A549 (cell line): ENCODE measurements at regions not wholly inside any gene's neighbourhood (a gene's known extent, or its start where the extent isn't known, plus 50 kb on each side); places are given as distances from the start of the nearest gene placed in this dataset.

Experiments
- ATAC-seq, 2 experiments: fragments of 200-7000 bp in 1 of 2; fragments of >200 bp in 1 of 2; cut with Nextera tagmentation in 1 of 2; cut with Tn5 transposase in 1 of 2; 3 replicates each; pipeline versions ENCODE4 v1.8.0 to v1.9.1; 2018 to 2020; ENCODE audit warnings: mild to moderate bottlenecking in 1 of 2, moderate library complexity in 1 of 2
- CTCF ChIA-PET: fragments of 300-600 bp; sonication (Branson Sonifier 250); formaldehyde crosslinking; extraction: SDS; loops from one replicate; lab custom pipeline; 2021; ENCODE audit warnings: antibody characterized with exemption, inconsistent platforms; lab: Yijun Ruan, JAX
- POLR2A ChIA-PET: fragments of 350-600 bp; formaldehyde crosslinking; extraction: SDS; loops from one replicate; lab custom pipeline; 2021; ENCODE audit warnings: antibody characterized with exemption, inconsistent platforms; lab: Yijun Ruan, JAX
- DNase-seq, 2 experiments: peaks; one replicate each; pipeline versions ENCODE4 v3.0.0 to v3.0.0-alpha.2; 2011 to 2016; ENCODE audit warnings: low read depth in 1 of 2, low spot score in 1 of 2
- FAIRE-seq: peaks from 2 replicates; lab custom pipeline; 2011; peaks lifted over from hg19 to GRCh38; lab: Jason Lieb, UNC
- H3K27ac ChIP-seq, 2 experiments: fragments of >200 bp; sonication (Bioruptor Twin); formaldehyde crosslinking; 3 replicates each; pipeline ENCODE4 v1.5.1; 2016 to 2017
- H3K4me1 ChIP-seq: fragments of >200 bp; sonication (Bioruptor Twin); formaldehyde crosslinking; 3 replicates; pipeline ENCODE4 v1.6.1; 2016
- H3K4me2 ChIP-seq: fragments of >200 bp; sonication (Bioruptor Twin); formaldehyde crosslinking; 3 replicates; pipeline ENCODE4 v1.6.1; 2016
- H3K4me3 ChIP-seq: fragments of >200 bp; sonication (Bioruptor Twin); formaldehyde crosslinking; 3 replicates; pipeline ENCODE4 v1.5.1; 2016
- H3K9me3 ChIP-seq: fragments of >200 bp; sonication (Bioruptor Twin); formaldehyde crosslinking; 3 replicates; pipeline ENCODE4 v1.6.1; 2016
- BHLHE40 ChIP-seq: IDR thresholded peaks from 2 replicates; pipeline ENCODE4 v1.6.1; 2012; ENCODE audit warnings: low read depth, low read length, inconsistent platforms
- CBX2 ChIP-seq: fragments of 200-600 bp; sonication (generic); IDR thresholded peaks from 2 replicates; pipeline ENCODE4 v1.6.1; 2016; ENCODE audit warnings: low read depth, mild to moderate bottlenecking, borderline replicate concordance
- CBX8 ChIP-seq: fragments of 200-600 bp; sonication (generic); IDR thresholded peaks from 2 replicates; pipeline ENCODE4 v1.6.1; 2016
- EHMT2 ChIP-seq: fragments of 200-600 bp; sonication (generic); IDR thresholded peaks from 2 replicates; pipeline ENCODE4 v1.6.1; 2016; ENCODE audit warnings: antibody characterized with exemption, low read depth, mild to moderate bottlenecking, moderate library complexity
- EP300 ChIP-seq, 2 experiments: fragments of >200 bp; sonication (Bioruptor Twin); formaldehyde crosslinking; IDR thresholded peaks; 2 replicates in 1 of 2; 3 replicates in 1 of 2; pipeline ENCODE4 v1.6.1; 2016 to 2017
- FOSB ChIP-seq: fragments of 250-450 bp; sonication (Bioruptor Pico); IDR thresholded peaks from 2 replicates; pipeline ENCODE4 v1.5.0; 2020; ENCODE audit warnings: mild to moderate bottlenecking, moderate library complexity
- FOXS1 ChIP-seq: fragments of 250-450 bp; sonication (Bioruptor Pico); IDR thresholded peaks from 2 replicates; pipeline ENCODE4 v1.5.0; 2020; ENCODE audit warnings: mild to moderate bottlenecking, moderate library complexity
- GATA3 ChIP-seq: IDR thresholded peaks from 2 replicates; pipeline ENCODE4 v1.6.1; 2012; ENCODE audit warnings: borderline replicate concordance
- HDAC2 ChIP-seq: fragments of 200-600 bp; sonication (generic); IDR thresholded peaks from 2 replicates; pipeline ENCODE4 v1.6.1; 2016
- HOXA7 ChIP-seq: fragments of 250-450 bp; sonication (Bioruptor Pico); IDR thresholded peaks from 2 replicates; pipeline ENCODE4 v1.5.0; 2020; ENCODE audit warnings: mild to moderate bottlenecking, moderate library complexity
- KDM1A ChIP-seq: fragments of 200-600 bp; sonication (generic); IDR thresholded peaks from 2 replicates; pipeline ENCODE4 v1.6.1; 2016; ENCODE audit warnings: low read depth, mild to moderate bottlenecking
- KDM5A ChIP-seq: fragments of 200-600 bp; sonication (generic); IDR thresholded peaks from 2 replicates; pipeline ENCODE4 v1.6.1; 2016; ENCODE audit warnings: antibody characterized with exemption, mild to moderate bottlenecking
- MAFK ChIP-seq: fragments of 450-650 bp; IDR thresholded peaks from 2 replicates; pipeline ENCODE4 v1.6.1; 2014; ENCODE audit not compliant: partially characterized antibody
- MAZ ChIP-seq: fragments of 150-350 bp; IDR thresholded peaks from 2 replicates; pipeline ENCODE4 v1.6.1; 2014; ENCODE audit warnings: antibody characterized with exemption, low read depth, low read length, borderline replicate concordance
- NFE2L2 ChIP-seq: fragments of 150-350 bp; conservative IDR thresholded peaks from 2 replicates; pipeline ENCODE4 v1.6.1; 2014; ENCODE audit warnings: low read length
- PHF8 ChIP-seq: fragments of 200-600 bp; sonication (generic); IDR thresholded peaks from 2 replicates; pipeline ENCODE4 v1.6.1; 2016; ENCODE audit warnings: low read depth, mild to moderate bottlenecking, antibody characterized with exemption, moderate library complexity, borderline replicate concordance
- POLR2A ChIP-seq: IDR thresholded peaks from 2 replicates; pipeline ENCODE4 v1.6.1; 2012; ENCODE audit warnings: mild to moderate bottlenecking, low read length
- RAD21 ChIP-seq, 2 experiments: fragments of >200 bp in 1 of 2; sonication (Bioruptor Twin) in 1 of 2; formaldehyde crosslinking in 1 of 2; IDR thresholded peaks in 1 of 2; conservative IDR thresholded peaks in 1 of 2; 2 replicates in 1 of 2; 3 replicates in 1 of 2; pipeline ENCODE4 v1.6.1; 2012 to 2018; ENCODE audit warnings: inconsistent platforms in 1 of 2
- REST ChIP-seq: fragments of 200-600 bp; sonication (generic); IDR thresholded peaks from 2 replicates; pipeline ENCODE4 v1.6.1; 2016; ENCODE audit warnings: antibody characterized with exemption, mild to moderate bottlenecking, moderate library complexity
- RFX5 ChIP-seq: fragments of 450-650 bp; IDR thresholded peaks from 2 replicates; pipeline ENCODE4 v1.7.1; 2014; ENCODE audit warnings: antibody characterized with exemption, mild to moderate bottlenecking, moderate library complexity
- TFCP2L1 ChIP-seq: fragments of 250-450 bp; sonication (Bioruptor Pico); IDR thresholded peaks from 2 replicates; pipeline ENCODE4 v1.5.0; 2021; ENCODE audit warnings: mild to moderate bottlenecking
- TP53 ChIP-seq: fragments of 250-450 bp; sonication (Bioruptor Pico); IDR thresholded peaks from 2 replicates; pipeline ENCODE4 v1.5.0; 2021; ENCODE audit warnings: mild to moderate bottlenecking, moderate library complexity
- ZFP36 ChIP-seq: fragments of 450-650 bp; IDR thresholded peaks from 2 replicates; pipeline ENCODE4 v1.6.1; 2014; ENCODE audit warnings: borderline replicate concordance; ENCODE audit not compliant: partially characterized antibody
- ZNF302 ChIP-seq: fragments of 250-450 bp; sonication (Bioruptor Pico); IDR thresholded peaks from 2 replicates; pipeline ENCODE4 v1.9.0; 2021; ENCODE audit warnings: inconsistent platforms, mild to moderate bottlenecking, moderate library complexity
- ZSCAN20 ChIP-seq: fragments of 250-450 bp; sonication (Bioruptor Pico); IDR thresholded peaks from 2 replicates; pipeline ENCODE4 v1.8.0; 2022; ENCODE audit warnings: mild to moderate bottlenecking, moderate library complexity
- WGBS: methylation state at CpG from one replicate; pipeline ENCODE4 v1.1.6; 2017; ENCODE audit errors: missing lambda C conversion rate; 5-methylcytosine and 5-hydroxymethylcytosine counted together
- TF ChIP-seq, protein P1 (sequence below): IDR thresholded peaks from 2 replicates; pipeline ENCODE4 v1.6.1; 2012
- TF ChIP-seq, protein P2 (sequence below): fragments of 450-650 bp; IDR thresholded peaks from 2 replicates; pipeline ENCODE4 v1.6.1; 2014; ENCODE audit warnings: antibody characterized with exemption
- TF ChIP-seq, protein P3 (sequence below): fragments of 250-450 bp; sonication (Bioruptor Pico); IDR thresholded peaks from 2 replicates; pipeline ENCODE4 v1.5.0; 2020; ENCODE audit warnings: low read depth, mild to moderate bottlenecking, moderate library complexity

DNA sequence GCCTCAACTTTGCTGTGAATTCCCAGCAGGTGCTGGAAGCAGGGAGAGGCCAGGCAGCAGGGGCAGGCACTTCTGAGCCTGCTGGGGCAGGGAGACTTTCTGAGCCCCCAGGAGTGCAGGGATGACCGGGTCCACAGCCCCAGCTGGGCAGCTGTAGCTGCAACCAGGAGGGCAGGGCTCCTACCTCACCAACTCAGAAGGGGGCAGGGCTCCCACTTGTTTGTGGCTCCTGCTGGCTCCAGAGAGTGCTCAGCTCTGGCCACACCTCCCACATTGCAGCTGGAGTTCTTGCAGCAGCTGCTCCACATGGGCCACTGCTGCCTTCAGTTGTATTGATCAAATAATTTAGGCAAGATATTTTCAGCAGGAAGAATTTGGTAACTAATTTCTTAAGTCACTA lies 812.3 kb downstream of the NSUN3 start:
- no peak for DNase-seq
- no peak for ATAC-seq
- Histone ChIP-seq H3K27ac (no peak overlapping the region), H3K9me3 (no peaks in the 10 kb centered on the region), H3K4me1 (no peaks in the 10 kb centered on the region), H3K4me2 (no peak overlapping the region), H3K4me3 (no peak overlapping the region)
- no CpG with 5 or more reads among the region's 1 CpG for WGBS
- TF ChIP-seq KDM5A (no peak), ZNF302 (CRISPR knock-in tag) (no peak), EP300 (IDR thresholded peaks at IDR 0.05) (no peak), TFCP2L1 (no peak), HDAC2 (no peak), GATA3 (no peak), RFX5 (no peak), FOSB (CRISPR knock-in tag) (no peak), POLR2A (no peak), TP53 (CRISPR knock-in tag) (no peak)
- TF ChIP-seq, protein P1, sequence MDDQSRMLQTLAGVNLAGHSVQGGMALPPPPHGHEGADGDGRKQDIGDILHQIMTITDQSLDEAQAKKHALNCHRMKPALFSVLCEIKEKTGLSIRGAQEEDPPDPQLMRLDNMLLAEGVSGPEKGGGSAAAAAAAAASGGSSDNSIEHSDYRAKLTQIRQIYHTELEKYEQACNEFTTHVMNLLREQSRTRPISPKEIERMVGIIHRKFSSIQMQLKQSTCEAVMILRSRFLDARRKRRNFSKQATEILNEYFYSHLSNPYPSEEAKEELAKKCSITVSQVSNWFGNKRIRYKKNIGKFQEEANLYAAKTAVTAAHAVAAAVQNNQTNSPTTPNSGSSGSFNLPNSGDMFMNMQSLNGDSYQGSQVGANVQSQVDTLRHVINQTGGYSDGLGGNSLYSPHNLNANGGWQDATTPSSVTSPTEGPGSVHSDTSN = no peak
- TF ChIP-seq, protein P2, sequence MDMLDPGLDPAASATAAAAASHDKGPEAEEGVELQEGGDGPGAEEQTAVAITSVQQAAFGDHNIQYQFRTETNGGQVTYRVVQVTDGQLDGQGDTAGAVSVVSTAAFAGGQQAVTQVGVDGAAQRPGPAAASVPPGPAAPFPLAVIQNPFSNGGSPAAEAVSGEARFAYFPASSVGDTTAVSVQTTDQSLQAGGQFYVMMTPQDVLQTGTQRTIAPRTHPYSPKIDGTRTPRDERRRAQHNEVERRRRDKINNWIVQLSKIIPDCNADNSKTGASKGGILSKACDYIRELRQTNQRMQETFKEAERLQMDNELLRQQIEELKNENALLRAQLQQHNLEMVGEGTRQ = no peak
- CTCF ChIA-PET = no interaction called here
- no peak for FAIRE-seq
- POLR2A ChIA-PET = no interaction called here

GRCh38 chr3:94887065-94887464 lies 824.2 kb downstream of the NSUN3 start:
- no peaks in the 10 kb centered on the region for H3K4me1 ChIP-seq
- ChIA-PET POLR2A (no interaction called here), CTCF (no interaction called here)
- 32% methylated on average over 3 of the region's 3 CpGs for WGBS
- H3K9me3 ChIP-seq = no peaks in the 10 kb centered on the region
- no peak overlapping the region for H3K27ac ChIP-seq
- no peak for FAIRE-seq
- no peak for ATAC-seq
- no peak for DNase-seq
- H3K4me3 ChIP-seq = no peak overlapping the region
- H3K4me2 ChIP-seq = no peak overlapping the region
- peak; percentile 2 for TF ChIP-seq MAFK
- TF ChIP-seq BHLHE40 = no peak
- TF ChIP-seq, all 56 proteins: peak for 1

DNA sequence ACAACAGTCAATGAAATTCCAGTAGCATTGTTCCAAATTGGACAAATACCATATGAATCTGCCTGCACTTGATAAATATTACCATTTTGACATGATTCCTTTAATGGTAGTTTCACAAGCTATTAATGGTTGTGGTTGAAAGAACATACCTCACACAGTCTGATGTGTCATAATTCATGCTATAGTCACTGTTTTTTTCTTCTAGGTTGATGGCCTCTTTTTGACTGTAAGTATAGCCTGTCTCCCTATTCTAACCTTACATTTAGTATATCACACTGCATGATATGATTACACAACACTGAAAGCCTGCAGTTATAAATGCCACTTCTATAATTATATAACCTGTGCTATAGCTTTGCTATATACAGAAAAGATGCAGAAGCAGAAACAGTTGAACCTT lies 834.1 kb downstream of the NSUN3 start:
- ATAC-seq = no peak
- DNase-seq = no peak
- Histone ChIP-seq H3K27ac (no peak overlapping the region), H3K4me1 (no peaks in the 10 kb centered on the region), H3K4me2 (no peak overlapping the region), H3K9me3 (no peaks in the 10 kb centered on the region), H3K4me3 (no peak overlapping the region)
- POLR2A ChIA-PET = no interaction called here
- TF ChIP-seq PHF8 (no peak), ZSCAN20 (CRISPR knock-in tag) (no peak), MAZ (no peak), HOXA7 (CRISPR knock-in tag) (no peak), TP53 (CRISPR knock-in tag) (no peak), NFE2L2 (no peak), EHMT2 (no peak)
- FAIRE-seq = peak; percentile 59
- CTCF ChIA-PET = no interaction called here

- no peak for FAIRE-seq
- ATAC-seq = no peak
- no peaks in the 10 kb centered on the region for H3K4me1 ChIP-seq
- WGBS = 81% methylated on average over 2 of the region's 2 CpGs
- no peak overlapping the region for H3K4me2 ChIP-seq
- ChIA-PET CTCF (no interaction called here), POLR2A (no interaction called here)
- H3K9me3 ChIP-seq = no peaks in the 10 kb centered on the region
- no peak for DNase-seq
- H3K27ac ChIP-seq = no peak overlapping the region
- no peak overlapping the region for H3K4me3 ChIP-seq
- TF ChIP-seq RFX5 = no peak
- no peak for TF ChIP-seq POLR2A
- TF ChIP-seq CBX2 = no peak
- TF ChIP-seq CBX8 = no peak
- TF ChIP-seq KDM5A = no peak
- TF ChIP-seq FOSB (CRISPR knock-in tag) = no peak
- TF ChIP-seq, protein P3, sequence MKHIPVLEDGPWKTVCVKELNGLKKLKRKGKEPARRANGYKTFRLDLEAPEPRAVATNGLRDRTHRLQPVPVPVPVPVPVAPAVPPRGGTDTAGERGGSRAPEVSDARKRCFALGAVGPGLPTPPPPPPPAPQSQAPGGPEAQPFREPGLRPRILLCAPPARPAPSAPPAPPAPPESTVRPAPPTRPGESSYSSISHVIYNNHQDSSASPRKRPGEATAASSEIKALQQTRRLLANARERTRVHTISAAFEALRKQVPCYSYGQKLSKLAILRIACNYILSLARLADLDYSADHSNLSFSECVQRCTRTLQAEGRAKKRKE (CRISPR knock-in tag) = no peak
- TF ChIP-seq KDM1A = no peak
- TF ChIP-seq FOXS1 = no peak
- no peak for TF ChIP-seq GATA3
- TF ChIP-seq RAD21 (conservative IDR thresholded peaks at IDR 0.05 in 1 of 2, IDR thresholded peaks at IDR 0.05 in 1 of 2) = no peak
- no peak for TF ChIP-seq REST
- TF ChIP-seq ZFP36 = no peak
Measured at GRCh38 chr3:94904156-94904674, 841.4 kb downstream of the NSUN3 start.
